OCI-LY3 (cell line): ENCODE measurements at regions not wholly inside any gene's neighbourhood (a gene's known extent, or its start where the extent isn't known, plus 50 kb on each side); places are given as distances from the start of the nearest gene placed in this dataset.

ENCODE experiments used
- EZH2phosphoT487 ChIP-seq: fragments of 200-600 bp; shearing (Covaris generic); IDR thresholded peaks from 2 replicates; pipeline ENCODE4 v1.6.1; 2018; ENCODE audit warnings: antibody characterized with exemption, mixed run types, low read depth
- TF ChIP-seq, protein P1 (sequence below): fragments of 200-600, 300-600 bp; sonication (generic); IDR thresholded peaks from 2 replicates; pipeline ENCODE4 v1.5.1; 2014; ENCODE audit warnings: antibody characterized with exemption, low read length, low read depth

DNA sequence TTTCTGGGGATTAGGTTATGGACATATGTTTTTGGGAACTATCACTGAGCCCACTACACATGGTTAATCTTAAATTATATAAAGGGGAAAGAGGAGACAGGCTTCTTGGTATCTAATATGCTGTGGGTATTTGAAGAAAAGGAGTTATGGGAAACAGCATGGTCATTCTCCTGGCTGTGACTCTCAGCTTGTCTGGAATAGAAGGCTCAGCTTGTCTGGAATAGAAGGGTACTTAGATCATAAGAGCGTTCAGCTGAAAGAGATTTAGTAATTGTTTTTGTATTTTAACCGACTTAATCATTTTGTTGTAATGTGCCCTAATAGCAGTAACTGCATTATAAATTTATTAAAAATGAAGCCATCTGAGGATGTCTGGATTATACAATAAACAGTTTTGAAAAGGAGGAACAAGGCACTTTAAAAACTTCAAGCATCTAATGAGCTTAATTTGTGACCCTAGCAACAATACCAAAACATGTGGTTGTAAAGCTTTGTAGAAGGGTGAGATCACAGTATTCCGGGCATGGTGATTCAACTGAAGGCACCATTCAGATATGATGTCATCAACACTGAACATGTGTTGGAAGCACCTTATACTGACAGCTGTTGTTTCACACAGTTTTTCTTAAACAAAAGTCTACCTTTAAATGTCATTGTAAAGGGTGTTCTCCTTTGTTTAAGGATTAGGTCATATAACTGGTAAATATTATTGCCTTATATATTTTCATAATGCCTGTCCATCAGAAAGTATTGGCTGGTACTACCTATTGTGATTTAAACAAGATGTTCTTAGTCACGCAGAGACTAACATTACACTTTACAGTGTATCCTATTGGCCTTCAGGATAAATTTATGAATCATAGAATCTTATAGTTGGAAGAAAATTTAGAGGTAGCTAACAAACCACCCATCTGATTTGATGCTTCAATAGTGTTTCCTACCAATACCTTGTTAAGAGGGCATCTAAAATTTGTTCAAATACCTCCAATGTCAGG is 2174.1 kb upstream of the WWC1 start:
- TF ChIP-seq, protein P1, sequence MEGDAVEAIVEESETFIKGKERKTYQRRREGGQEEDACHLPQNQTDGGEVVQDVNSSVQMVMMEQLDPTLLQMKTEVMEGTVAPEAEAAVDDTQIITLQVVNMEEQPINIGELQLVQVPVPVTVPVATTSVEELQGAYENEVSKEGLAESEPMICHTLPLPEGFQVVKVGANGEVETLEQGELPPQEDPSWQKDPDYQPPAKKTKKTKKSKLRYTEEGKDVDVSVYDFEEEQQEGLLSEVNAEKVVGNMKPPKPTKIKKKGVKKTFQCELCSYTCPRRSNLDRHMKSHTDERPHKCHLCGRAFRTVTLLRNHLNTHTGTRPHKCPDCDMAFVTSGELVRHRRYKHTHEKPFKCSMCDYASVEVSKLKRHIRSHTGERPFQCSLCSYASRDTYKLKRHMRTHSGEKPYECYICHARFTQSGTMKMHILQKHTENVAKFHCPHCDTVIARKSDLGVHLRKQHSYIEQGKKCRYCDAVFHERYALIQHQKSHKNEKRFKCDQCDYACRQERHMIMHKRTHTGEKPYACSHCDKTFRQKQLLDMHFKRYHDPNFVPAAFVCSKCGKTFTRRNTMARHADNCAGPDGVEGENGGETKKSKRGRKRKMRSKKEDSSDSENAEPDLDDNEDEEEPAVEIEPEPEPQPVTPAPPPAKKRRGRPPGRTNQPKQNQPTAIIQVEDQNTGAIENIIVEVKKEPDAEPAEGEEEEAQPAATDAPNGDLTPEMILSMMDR, result no peak
- TF ChIP-seq EZH2phosphoT487, result no peak
